Activated CD4-positive, alpha-beta T cell treated with anti-CD3 and anti-CD28 coated beads, Interleukin-2, amount 10 ng/mL, durations not matched to agents 24 days and 14 days (primary cell): ENCODE measurements at regions not wholly inside any gene's neighbourhood (a gene's known extent, or its start where the extent isn't known, plus 50 kb on each side); places are given as distances from the start of the nearest gene placed in this dataset.
"Not testable (repeated sequence)": the region's sequence is repeated elsewhere in the genome, so short reads cannot be mapped to it uniquely, and the experiment has no call there.

Experiments used
- DNase-seq: peaks from one replicate; pipeline ENCODE4 v3.0.0; 2022
- H3K27ac Mint-ChIP-seq: one replicate; pipeline ENCODE4 v1.8.0; 2022; ENCODE audit warnings: mild to moderate bottlenecking, mixed read lengths
- H3K27me3 Mint-ChIP-seq: one replicate; pipeline ENCODE4 v1.8.0; 2022; ENCODE audit warnings: mixed read lengths
- H3K36me3 Mint-ChIP-seq: one replicate; pipeline ENCODE4 v1.8.0; 2022; ENCODE audit warnings: low read depth, mild to moderate bottlenecking, mixed read lengths
- H3K4me1 Mint-ChIP-seq: one replicate; pipeline ENCODE4 v1.8.0; 2021; ENCODE audit warnings: mixed read lengths
- H3K4me3 Mint-ChIP-seq: one replicate; pipeline ENCODE4 v1.8.0; 2022; ENCODE audit warnings: mild to moderate bottlenecking, moderate library complexity, mixed read lengths
- H3K9me3 Mint-ChIP-seq: one replicate; pipeline ENCODE4 v1.8.0; 2021; ENCODE audit warnings: mixed read lengths
- intact Hi-C: fragments of 100-400 bp; cut with micrococcal nuclease; formaldehyde crosslinking; loops from one replicate; pipeline ENCODE4 v1.15.1; 2023

GRCh38 chr2:76697439-76697838, 824.7 kb downstream of the LRRTM4 start:
- intact Hi-C loops, DNase-seq, H3K4me1 Mint-ChIP-seq, H3K27me3 Mint-ChIP-seq, H3K36me3 Mint-ChIP-seq, H3K9me3 Mint-ChIP-seq, H3K4me3 Mint-ChIP-seq, H3K27ac Mint-ChIP-seq: not testable (repeated sequence)

- Mint-ChIP-seq H3K4me3 (no peak overlapping the region), H3K27ac (no peak overlapping the region), H3K4me1 (no peaks in the 10 kb centered on the region), H3K36me3 (no peaks in the 10 kb centered on the region), H3K27me3 (no peaks in the 10 kb centered on the region), H3K9me3 (peaks cover under 1% of the 10 kb centered on the region)
- intact Hi-C loops, result no loop called here
- no peak for DNase-seq
Measured at GRCh38 chr2:76692908-76693307, 829.3 kb downstream of the LRRTM4 start.

DNA sequence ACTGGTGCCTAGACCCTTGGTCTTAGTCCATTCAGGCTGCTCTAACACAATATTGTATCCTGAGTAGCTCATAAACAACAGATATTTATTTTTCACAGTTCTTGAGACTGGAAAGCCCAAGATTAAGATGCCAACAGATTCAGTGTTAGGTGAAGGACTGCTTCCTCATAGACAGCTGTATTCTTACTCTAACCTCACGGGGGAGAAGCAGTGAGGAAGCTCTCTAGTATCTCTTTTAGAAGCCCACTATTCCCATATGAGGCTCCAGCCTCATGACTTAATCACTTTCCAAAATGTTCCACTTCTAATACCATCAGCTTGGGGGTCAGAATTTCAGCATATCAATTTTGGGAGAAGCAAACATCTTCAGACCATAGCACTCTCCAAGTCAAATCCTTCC, 833.4 kb downstream of the LRRTM4 start:
- Mint-ChIP-seq H3K4me3 (no peak overlapping the region), H3K27me3 (no peaks in the 10 kb centered on the region), H3K27ac (no peak overlapping the region), H3K36me3 (no peaks in the 10 kb centered on the region), H3K4me1 (no peaks in the 10 kb centered on the region), H3K9me3 (peaks cover 8% of the 10 kb centered on the region)
- intact Hi-C loops, result no loop called here
- DNase-seq, result no peak

DNA sequence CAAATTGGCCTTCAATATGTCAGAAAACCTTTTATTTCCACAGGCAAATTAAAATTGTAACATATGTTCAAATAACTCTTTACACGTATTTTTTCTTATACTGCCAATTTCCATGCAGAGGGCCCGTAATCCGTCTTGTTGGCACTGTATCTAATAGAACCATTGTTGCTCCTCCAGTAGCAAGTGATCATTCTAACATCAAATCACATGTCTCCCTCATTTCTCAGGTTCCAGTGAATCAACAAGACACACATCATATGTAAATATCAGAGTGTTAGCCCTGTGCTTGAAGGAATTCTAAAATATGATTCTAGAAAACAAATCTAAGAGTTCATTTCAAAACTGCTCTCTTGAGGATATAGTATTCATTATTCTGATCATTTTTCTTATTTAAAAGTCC, 834.3 kb downstream of the LRRTM4 start:
- Mint-ChIP-seq H3K4me1 (no peaks in the 10 kb centered on the region), H3K27me3 (no peaks in the 10 kb centered on the region), H3K4me3 (no peak overlapping the region), H3K27ac (no peak overlapping the region), H3K36me3 (no peaks in the 10 kb centered on the region), H3K9me3 (peaks cover 8% of the 10 kb centered on the region)
- intact Hi-C loops, result no loop called here
- DNase-seq, result no peak

DNA sequence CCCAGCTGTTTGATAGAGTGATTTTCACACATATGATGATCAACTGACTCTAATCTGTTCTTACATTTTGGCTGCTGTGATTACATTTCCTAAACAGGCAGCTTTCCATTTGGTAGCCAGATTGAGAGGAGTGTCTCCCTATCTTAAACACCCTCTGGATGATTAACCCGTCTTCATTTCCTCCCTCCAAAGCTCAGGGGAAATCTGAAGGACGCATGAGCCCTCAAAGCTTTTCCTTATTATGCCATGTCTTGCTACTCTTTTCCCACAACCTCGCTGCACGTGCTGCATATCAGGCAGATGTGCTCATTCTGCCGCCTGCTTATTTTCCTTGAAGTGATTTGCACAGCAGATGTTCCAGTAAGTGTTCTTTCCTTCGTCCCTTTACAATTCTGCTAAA, 837.4 kb downstream of the LRRTM4 start:
- no peak overlapping the region for H3K4me3 Mint-ChIP-seq
- no peaks in the 10 kb centered on the region for H3K4me1 Mint-ChIP-seq
- intact Hi-C loops, result no loop called here
- H3K27me3 Mint-ChIP-seq, result no peaks in the 10 kb centered on the region
- H3K9me3 Mint-ChIP-seq, result peaks cover 11% of the 10 kb centered on the region
- DNase-seq, result no peak
- no peak overlapping the region for H3K27ac Mint-ChIP-seq
- no peaks in the 10 kb centered on the region for H3K36me3 Mint-ChIP-seq

DNA sequence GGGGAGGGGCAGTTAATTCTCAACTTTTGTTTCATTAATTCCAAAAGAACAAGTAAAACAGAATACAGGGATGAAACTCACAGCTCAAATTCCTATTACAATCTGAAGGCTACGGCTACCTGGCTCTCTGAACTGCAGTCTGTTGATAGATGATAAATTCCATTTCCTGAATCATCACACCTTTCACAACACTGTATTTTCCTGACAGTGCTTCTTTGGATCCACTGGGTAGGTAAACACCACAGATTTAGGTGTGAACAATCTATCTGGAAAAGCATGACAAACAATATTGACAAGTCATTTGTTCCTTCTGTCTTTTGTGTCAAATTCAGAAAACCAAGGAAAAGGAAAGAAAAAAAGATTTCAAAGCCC, 843.2 kb downstream of the LRRTM4 start:
- DNase-seq, result no peak

DNA sequence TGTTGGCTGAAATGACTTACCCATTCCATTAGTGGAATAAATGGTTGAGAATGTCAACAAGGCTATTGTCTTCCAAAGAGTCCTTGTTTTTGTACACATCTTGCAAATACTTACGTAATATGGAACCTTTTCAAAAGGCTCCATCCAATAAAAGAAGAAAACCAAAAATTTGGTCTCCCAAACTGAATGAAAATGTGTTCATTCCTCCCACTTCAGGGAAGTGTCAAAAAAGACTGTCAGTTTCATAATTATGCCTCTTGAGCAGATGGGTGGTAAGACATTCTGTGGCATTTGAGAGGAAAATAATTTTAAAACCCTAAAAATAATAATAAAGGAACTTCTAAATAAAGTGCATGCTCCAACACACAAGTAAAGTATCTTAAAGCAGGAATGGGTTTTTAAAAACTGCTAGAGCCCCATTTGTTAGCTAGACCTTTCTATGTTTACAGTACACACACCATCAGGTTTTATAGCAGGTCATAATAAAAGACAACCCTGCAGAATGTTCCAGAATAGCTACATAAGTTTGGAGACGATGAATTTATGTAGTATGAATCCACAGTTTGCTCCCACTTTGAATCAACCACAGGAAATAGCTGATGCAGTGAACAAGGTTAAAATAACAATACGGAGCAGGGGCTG, 843.7 kb downstream of the LRRTM4 start:
- Mint-ChIP-seq H3K27me3 (no peaks in the 10 kb centered on the region), H3K27ac (no peak overlapping the region), H3K36me3 (no peaks in the 10 kb centered on the region), H3K4me3 (no peak overlapping the region), H3K9me3 (peaks cover 3% of the 10 kb centered on the region), H3K4me1 (no peaks in the 10 kb centered on the region)
- intact Hi-C loops, result no loop called here
- DNase-seq, result no peak

More for the DNA sequence above, 843.2 kb downstream of the LRRTM4 start:
- Mint-ChIP-seq H3K36me3 (no peaks in the 10 kb centered on the region), H3K4me1 (no peaks in the 10 kb centered on the region), H3K27ac (no peak overlapping the region), H3K27me3 (no peaks in the 10 kb centered on the region), H3K9me3 (peaks cover 3% of the 10 kb centered on the region), H3K4me3 (no peak overlapping the region)
- intact Hi-C loops, result no loop called here

- Mint-ChIP-seq H3K9me3 (peaks cover 3% of the 10 kb centered on the region), H3K36me3 (no peaks in the 10 kb centered on the region), H3K27ac (no peak overlapping the region), H3K4me3 (no peak overlapping the region), H3K4me1 (no peaks in the 10 kb centered on the region), H3K27me3 (no peaks in the 10 kb centered on the region)
- intact Hi-C loops, result no loop called here
- no peak for DNase-seq
Measured at GRCh38 chr2:76675212-76675611, 847.0 kb downstream of the LRRTM4 start.

DNA sequence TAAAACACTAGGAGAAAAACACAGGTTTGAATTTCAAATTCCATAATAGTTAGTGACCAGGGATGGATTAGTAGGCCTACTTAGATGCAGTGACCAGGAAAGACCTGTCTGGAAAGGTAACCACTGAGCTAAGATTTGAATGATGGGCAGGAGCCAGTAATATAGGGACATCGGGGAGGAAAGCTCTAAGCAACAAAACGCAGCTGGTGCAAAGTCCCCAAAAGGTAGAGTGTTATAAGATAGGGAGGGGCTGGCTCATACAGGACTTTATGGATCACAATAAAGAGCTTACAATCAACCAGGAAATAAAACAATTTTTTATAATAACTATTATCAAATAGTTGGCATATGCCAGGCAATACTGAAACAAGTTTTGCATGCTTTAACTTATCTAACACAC, 849.4 kb downstream of the LRRTM4 start:
- Mint-ChIP-seq H3K36me3 (no peaks in the 10 kb centered on the region), H3K27me3 (no peaks in the 10 kb centered on the region), H3K4me3 (no peak overlapping the region), H3K4me1 (no peaks in the 10 kb centered on the region), H3K27ac (no peak overlapping the region), H3K9me3 (peaks cover 3% of the 10 kb centered on the region)
- intact Hi-C loops, result no loop called here
- DNase-seq, result no peak

GRCh38 chr2:76669966-76670465, 852.2 kb downstream of the LRRTM4 start:
- intact Hi-C loops, result no loop called here
- Mint-ChIP-seq H3K36me3 (no peaks in the 10 kb centered on the region), H3K4me3 (no peak overlapping the region), H3K9me3 (peaks cover 3% of the 10 kb centered on the region), H3K27me3 (no peaks in the 10 kb centered on the region), H3K27ac (no peak overlapping the region), H3K4me1 (no peaks in the 10 kb centered on the region)
- DNase-seq, result no peak

GRCh38 chr2:76668279-76668678, 853.9 kb downstream of the LRRTM4 start:
- H3K27me3 Mint-ChIP-seq, result no peaks in the 10 kb centered on the region
- no peak overlapping the region for H3K27ac Mint-ChIP-seq
- intact Hi-C loops, result no loop called here
- H3K4me3 Mint-ChIP-seq, result no peak overlapping the region
- no peaks in the 10 kb centered on the region for H3K36me3 Mint-ChIP-seq
- no peaks in the 10 kb centered on the region for H3K4me1 Mint-ChIP-seq
- H3K9me3 Mint-ChIP-seq, result peaks cover 3% of the 10 kb centered on the region
- DNase-seq, result no peak

- intact Hi-C loops, result no loop called here
- H3K4me3 Mint-ChIP-seq, result no peak overlapping the region
- no peak overlapping the region for H3K27ac Mint-ChIP-seq
- no peaks in the 10 kb centered on the region for H3K27me3 Mint-ChIP-seq
- DNase-seq, result no peak
- H3K9me3 Mint-ChIP-seq, result peaks cover 3% of the 10 kb centered on the region
- H3K36me3 Mint-ChIP-seq, result no peaks in the 10 kb centered on the region
- H3K4me1 Mint-ChIP-seq, result no peaks in the 10 kb centered on the region
Measured at GRCh38 chr2:76667821-76668271, 854.3 kb downstream of the LRRTM4 start.

DNA sequence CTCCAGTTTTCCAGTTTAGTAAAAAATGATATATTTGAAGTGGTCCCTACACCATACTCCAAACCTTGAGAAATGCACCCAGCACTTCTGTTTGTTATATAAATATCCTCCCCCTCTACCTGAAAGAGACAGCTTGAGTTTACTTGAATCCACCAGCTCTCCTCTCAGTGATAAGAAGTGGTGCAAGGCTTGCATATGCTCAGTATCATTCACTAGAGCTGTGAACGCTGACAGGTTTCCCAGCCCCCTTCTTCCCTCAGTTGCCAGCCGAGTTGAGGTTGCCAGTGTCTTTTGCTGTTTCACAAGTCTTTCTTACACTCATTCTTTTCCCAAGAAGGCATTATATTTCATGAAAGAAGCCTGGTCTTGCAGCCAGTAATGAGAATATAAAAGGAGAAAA, 880.0 kb downstream of the LRRTM4 start:
- Mint-ChIP-seq H3K36me3 (no peaks in the 10 kb centered on the region), H3K27ac (no peak overlapping the region), H3K9me3 (peaks cover 8% of the 10 kb centered on the region), H3K4me3 (no peak overlapping the region), H3K27me3 (no peaks in the 10 kb centered on the region), H3K4me1 (no peaks in the 10 kb centered on the region)
- intact Hi-C loops, result no loop called here
- DNase-seq, result no peak

DNA sequence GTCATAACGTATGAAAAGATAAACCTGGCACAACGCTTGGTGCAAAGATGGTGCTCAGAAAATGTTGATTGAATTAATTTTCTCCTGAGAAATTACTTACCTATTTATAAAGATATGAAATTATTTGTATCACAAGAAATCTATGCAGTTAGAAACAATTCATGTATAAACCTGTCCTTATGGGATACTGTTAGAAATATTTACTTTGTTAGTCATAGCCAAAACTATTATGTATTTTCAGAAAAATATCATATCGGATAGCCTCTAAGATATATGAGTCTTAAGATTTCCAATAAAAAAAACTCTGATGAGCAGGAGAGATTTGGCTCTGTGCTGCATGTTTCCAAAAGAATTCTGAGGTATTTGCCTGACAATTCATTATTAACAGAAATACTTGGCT, 880.7 kb downstream of the LRRTM4 start:
- no peak for DNase-seq
- Mint-ChIP-seq H3K9me3 (peaks cover 8% of the 10 kb centered on the region), H3K27me3 (no peaks in the 10 kb centered on the region), H3K4me3 (no peak overlapping the region), H3K27ac (no peak overlapping the region), H3K4me1 (no peaks in the 10 kb centered on the region), H3K36me3 (no peaks in the 10 kb centered on the region)
- intact Hi-C loops, result no loop called here

- intact Hi-C loops, result no loop called here
- Mint-ChIP-seq H3K36me3 (no peaks in the 10 kb centered on the region), H3K9me3 (peaks cover 8% of the 10 kb centered on the region), H3K27ac (no peak overlapping the region), H3K4me1 (no peaks in the 10 kb centered on the region), H3K27me3 (no peaks in the 10 kb centered on the region), H3K4me3 (no peak overlapping the region)
- no peak for DNase-seq
Measured at GRCh38 chr2:76640905-76641304, 881.3 kb downstream of the LRRTM4 start.
